ENCODE measurements at regions not wholly inside any gene's neighbourhood (a gene's known extent, or its start where the extent isn't known, plus 50 kb on each side); places are given as distances from the start of the nearest gene placed in this dataset.

- TF ChIP-seq CTCF (IDR thresholded peaks at IDR 0.05) (no peak), ZFX (IDR thresholded peaks at IDR 0.05; ENCODE audit: borderline replicate concordance) (no peak)
- H3K27ac ChIP-seq: no peak overlapping the region
Observed at GRCh38 chr5:23028445-23029021, 175.4 kb upstream of the CDH12 start.

GRCh38 chr5:23027830-23028229, 174.7 kb upstream of the CDH12 start:
- no peak overlapping the region for H3K27ac ChIP-seq
- TF ChIP-seq CTCF (IDR thresholded peaks at IDR 0.05) (no peak), ZFX (IDR thresholded peaks at IDR 0.05; ENCODE audit: borderline replicate concordance) (no peak)

- TF ChIP-seq CTCF (IDR thresholded peaks at IDR 0.05) (no peak), ZFX (IDR thresholded peaks at IDR 0.05; ENCODE audit: borderline replicate concordance) (no peak)
- H3K27ac ChIP-seq: no peak overlapping the region
Observed at GRCh38 chr5:23027331-23027730, 174.2 kb upstream of the CDH12 start.

- no peak overlapping the region for H3K27ac ChIP-seq
- TF ChIP-seq CTCF (IDR thresholded peaks at IDR 0.05): no peak
- no peak for TF ChIP-seq ZFX (IDR thresholded peaks at IDR 0.05; ENCODE audit: borderline replicate concordance)
Observed at GRCh38 chr5:23026252-23027170, 173.4 kb upstream of the CDH12 start.

GRCh38 chr5:23025629-23026233, 172.6 kb upstream of the CDH12 start:
- H3K27ac ChIP-seq: no peak overlapping the region
- TF ChIP-seq ZFX (IDR thresholded peaks at IDR 0.05; ENCODE audit: borderline replicate concordance): no peak
- TF ChIP-seq CTCF (IDR thresholded peaks at IDR 0.05): no peak

GRCh38 chr5:23024470-23024869, 171.3 kb upstream of the CDH12 start:
- no peak for TF ChIP-seq ZFX (IDR thresholded peaks at IDR 0.05; ENCODE audit: borderline replicate concordance)
- no peak for TF ChIP-seq CTCF (IDR thresholded peaks at IDR 0.05)
- no peak overlapping the region for H3K27ac ChIP-seq

- TF ChIP-seq CTCF (IDR thresholded peaks at IDR 0.05) (no peak), ZFX (IDR thresholded peaks at IDR 0.05; ENCODE audit: borderline replicate concordance) (no peak)
- H3K27ac ChIP-seq: no peak overlapping the region
Observed at GRCh38 chr5:23014825-23015224, 161.7 kb upstream of the CDH12 start.

Measured in 22Rv1 (cell line).